Stimulated activated CD4-positive, alpha-beta T cell treated with anti-CD3 and anti-CD28 coated beads, Interleukin-12 subunit alpha, Interleukin-12 subunit beta, amount 100 ng/mL, for 24 hours (primary cell): ENCODE measurements at regions not wholly inside any gene's neighbourhood (a gene's known extent, or its start where the extent isn't known, plus 50 kb on each side); places are given as distances from the start of the nearest gene placed in this dataset.
"Not testable (repeated sequence)": the region's sequence is repeated elsewhere in the genome, so short reads cannot be mapped to it uniquely, and the experiment has no call there.

ENCODE experiments used
- DNase-seq, 2 experiments: peaks; one replicate each; pipeline ENCODE4 v3.0.0-alpha.2; 2020; ENCODE audit warnings: low read depth in 2 of 2

- no peak for DNase-seq
These were observed 50.5 kb upstream of the PARP4 start for GRCh38 chr13:24563087-24563486.

DNA sequence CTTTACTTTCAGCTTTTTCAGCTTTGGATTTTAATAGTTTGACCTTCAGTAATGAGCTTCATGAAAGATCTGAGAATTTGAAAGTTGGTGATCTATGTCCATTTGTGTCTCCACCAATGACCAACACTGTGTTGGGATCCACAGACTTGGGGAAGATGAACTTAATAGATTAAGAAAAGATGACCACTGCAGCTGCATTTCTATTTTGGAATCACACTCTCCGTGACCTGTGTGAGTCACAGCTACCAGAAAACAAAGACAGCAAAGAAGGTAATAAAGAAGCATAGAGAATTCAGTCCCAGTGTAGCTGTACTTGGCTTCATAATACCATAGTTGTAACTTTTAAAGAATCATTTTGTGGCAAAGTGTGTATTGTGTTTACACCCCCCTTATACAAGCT, 51.4 kb upstream of the PARP4 start:
- not testable (repeated sequence) for DNase-seq

DNA sequence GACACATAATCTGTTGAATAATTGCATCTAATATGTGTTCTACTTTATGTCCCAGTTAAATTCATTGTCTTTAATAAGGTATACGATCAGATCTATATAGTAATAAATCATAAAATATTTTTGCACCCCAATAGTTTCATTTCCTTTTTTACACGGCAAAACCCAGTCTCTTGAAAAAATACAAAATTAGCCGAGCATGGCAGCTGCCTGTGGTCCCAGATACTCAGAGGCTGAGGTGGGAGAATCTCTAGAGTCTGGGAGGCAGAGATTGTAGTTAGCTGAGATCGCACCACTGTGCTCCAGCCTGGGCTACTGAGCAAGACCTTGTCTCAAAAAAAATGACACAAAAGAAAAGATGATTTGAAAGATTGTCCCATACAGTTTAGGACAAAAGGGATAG, 52.3 kb upstream of the PARP4 start:
- no peak for DNase-seq

- DNase-seq: not testable (repeated sequence)
These were observed 55.0 kb upstream of the PARP4 start for GRCh38 chr13:24567593-24567992.

GRCh38 chr13:24574847-24575246, 62.3 kb upstream of the PARP4 start:
- DNase-seq: no peak

DNA sequence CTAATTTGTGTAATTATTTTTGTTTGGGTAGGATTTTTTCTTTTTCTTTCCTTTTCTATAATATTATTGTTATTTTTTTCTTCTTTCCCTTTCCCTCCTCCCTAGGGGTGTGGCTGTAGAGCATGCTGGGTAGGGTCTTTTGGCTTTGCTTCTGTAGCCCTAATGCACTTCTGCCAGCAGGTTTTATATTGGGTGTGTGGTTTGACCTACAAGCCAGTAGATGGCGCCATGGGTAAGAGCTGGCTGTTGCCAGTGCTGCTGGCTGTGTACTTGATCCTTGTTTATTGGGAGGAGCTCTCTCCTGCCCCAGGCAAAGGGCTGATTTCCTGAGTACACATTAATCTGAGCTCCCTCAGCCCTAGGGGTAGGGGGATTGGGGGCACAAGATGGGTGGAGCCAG, 67.7 kb upstream of the PARP4 start:
- not testable (repeated sequence) for DNase-seq

- DNase-seq: not testable (repeated sequence)
These were observed 69.0 kb upstream of the PARP4 start for GRCh38 chr13:24581578-24581977.

GRCh38 chr13:24591697-24592096, 79.1 kb upstream of the PARP4 start:
- DNase-seq: not testable (repeated sequence)

DNA sequence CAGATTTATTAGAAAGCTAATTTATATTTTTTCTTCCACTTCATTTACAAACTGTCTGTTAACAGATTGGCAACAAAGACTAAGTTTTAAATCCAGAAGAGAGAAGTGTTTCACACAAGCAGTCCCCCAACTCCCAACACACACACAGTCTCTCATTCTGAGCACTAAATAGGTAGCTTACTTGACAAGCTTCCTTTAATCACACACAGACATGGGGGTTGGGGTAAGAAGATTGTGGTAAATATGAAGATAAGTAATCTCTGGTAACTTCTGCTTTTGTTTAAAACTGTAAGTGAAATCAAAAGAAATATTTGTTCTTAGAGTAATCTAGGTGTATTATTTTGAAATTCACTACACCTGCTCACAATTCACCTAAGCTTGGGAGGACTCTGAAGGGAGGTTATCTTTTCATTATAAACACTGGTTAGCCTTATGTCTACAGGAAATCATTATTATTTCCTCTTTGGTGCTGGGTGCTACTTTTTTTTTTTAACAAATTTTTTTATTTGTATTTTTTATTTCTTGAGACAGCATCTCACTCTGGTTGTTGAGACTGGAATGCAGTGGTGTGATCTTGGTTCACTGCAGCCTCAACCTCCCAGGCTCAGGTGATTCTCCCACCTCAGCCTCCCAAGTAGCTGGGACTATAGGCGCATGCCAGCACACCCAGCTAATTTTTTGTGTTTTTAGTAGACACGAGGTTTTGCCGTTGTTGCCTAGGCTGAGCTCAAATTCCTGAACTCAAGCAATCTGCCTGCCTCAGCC, 82.1 kb upstream of the ATP12A start:
- not testable (repeated sequence) for DNase-seq

DNA sequence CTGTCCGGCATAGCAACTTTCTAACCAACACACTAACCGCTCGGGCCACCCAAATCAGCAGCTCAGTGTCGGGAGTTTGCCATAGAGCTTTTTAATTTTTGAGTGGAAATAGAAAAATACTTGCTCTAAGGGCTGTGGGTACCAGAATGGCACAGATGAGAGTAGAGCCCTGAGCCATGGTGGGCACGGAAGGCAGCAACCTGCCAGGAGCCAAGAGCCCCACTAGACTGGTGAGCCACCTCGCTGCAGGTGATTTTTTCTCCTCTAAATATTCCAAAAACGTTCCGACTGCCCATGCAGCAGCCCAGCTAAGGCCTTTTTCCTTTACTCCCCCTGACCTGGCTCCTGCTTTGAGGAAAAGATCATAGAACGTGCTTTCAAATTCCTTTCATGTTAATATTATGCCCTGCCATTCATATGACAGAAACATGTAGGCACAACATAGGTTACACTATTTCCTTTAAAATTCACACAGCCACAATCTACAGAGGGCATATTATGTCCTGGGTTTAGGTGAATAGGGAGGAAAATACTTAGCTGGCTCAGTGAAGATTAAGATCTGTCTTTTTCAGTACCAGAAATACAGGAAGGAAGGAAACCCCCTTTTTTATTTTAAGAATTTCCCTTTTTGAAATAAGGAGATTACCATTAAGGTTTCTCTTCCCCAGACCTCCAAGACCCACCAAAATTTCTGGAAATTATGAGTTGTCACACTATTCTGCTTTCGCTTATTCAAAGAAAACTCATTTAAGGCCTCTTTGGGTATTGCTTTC, 81.0 kb upstream of the ATP12A start:
- not testable (repeated sequence) for DNase-seq

DNA sequence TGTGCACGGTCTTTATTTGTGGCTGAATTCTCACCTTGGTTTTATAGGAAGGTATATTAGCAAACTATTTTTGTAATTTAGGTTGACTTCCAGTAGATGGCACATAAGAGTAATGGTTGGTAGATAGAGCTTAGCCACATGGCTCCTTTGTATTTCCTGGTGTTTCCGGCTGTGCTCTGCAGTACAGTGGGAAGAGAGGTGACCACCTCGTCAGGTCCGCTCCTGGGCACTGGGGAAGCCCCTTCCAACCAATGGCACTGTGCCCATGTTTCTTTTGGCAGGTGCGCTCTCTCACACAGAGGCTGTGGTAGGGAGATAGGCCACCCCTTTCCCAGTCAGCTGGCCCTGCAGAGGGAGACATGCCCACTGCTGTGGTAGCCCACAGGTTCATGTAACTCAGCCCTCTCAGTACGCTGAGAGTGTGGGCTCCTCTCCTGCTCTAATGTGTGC, 74.3 kb upstream of the ATP12A start:
- no peak for DNase-seq

DNA sequence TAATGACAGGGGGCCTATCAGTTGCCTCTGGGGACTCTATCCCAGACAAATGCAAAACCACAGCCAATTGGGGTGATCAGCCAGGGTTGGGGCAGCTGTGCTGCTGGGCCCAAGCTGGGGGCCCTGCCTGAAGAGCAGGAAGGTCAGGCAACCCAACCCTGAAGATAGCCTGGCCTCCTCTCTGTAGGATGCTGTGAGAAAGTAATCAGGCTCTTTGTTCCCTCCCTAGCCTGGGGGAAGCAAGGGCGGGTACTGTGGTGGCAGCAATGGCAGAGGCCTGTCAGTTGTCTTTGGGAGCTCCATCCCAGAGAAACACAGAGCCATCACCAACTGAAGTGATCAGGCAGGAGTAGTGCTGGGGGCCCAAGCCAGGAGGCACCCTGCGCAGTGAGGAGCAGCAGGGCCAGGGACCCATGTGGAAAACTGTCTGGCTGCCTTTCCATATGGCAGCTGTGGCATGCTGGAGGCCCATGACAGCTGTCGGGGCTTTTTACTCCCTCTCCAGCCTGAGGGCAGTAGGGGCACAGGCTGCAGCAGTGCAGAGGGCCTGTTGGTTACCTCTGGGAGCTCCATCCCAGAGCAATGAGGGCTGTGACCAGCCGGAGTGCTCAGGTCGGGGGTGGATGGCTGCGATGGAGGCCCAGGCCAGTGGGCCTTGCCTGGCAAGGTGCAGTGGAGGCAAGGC, 73.6 kb upstream of the ATP12A start:
- no peak for DNase-seq

DNA sequence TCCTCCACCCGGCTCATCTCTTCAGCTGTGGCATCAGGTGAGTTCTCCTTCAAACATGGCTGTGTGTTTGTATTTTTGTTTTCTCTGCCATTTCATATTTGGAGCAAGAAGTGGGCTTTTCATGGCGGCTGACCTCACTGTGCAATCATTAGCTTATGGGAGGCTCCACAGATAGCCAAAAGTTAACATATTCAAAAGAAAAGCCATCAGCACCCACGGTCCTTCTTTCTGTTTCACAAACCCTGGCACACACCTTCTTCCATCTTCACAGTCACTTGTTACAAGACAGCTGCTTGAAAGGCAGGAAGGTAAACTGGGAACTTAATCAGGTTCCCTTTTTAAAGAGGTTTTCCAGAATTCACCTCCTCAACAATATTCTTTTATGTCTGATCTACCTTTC, 69.3 kb upstream of the ATP12A start:
- DNase-seq: no peak

GRCh38 chr13:24612726-24613125, 67.5 kb upstream of the ATP12A start:
- DNase-seq: no peak

DNA sequence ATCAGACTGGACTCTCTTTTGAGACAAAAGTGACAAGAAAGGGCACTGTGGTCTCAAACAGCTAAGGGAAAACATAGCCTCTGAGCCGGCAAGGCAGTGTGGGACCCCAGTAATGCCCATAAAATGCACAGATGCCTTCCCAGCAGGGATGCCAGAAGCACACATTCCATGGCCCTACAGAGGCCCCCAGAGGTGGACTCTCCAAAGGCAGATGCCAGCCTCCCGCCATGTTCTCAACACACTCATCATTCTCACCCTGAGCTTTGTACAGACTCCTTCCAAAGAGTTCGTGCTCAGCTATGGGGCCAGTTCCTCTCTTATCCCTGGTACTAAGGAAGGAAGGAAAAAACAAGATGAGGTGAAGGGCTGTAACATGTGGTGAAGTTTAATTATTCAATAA, 67.1 kb upstream of the ATP12A start:
- no peak for DNase-seq

DNA sequence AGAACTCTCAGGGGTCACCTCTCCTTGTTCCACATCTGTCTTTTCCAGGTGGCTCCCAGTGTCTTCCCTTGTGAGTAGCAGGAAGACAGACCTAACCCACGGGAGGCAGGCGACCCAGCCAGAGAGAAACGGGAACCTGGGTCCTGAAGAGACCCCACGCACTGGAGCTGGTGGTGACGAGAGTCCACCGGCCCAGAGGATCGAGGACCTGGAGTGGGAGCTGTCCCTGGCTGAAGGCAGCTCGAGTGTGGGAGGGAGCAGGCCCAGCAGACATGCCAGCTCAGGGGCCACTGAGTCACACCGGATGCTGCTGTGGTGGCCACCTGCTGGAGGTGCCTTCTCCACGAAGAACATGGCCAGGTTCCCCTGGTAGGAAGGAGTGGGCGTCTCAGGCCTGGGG, 66.5 kb upstream of the ATP12A start:
- no peak for DNase-seq

GRCh38 chr13:24614306-24615080, 65.7 kb upstream of the ATP12A start:
- no peak for DNase-seq

DNA sequence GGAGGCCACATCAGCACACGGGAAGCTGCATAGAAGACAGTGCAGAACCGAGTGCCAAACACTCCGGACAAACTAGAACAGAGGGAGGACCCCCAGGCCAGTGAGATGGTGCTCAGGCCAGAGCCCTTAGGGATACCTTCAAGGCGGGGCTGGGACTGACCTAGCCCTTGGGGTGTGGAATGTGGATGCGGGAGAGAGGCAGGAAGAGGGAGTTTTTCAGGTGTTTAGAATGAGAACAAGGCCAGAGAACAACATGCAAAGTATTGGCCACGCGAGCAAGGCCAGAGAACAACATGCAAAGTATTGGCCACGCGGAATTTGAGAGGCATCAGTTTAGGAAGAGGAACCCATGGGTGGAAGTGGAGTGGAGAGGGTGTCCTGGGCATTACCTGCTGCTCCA, 65.1 kb upstream of the ATP12A start:
- DNase-seq: no peak

GRCh38 chr13:24615911-24616472, 64.2 kb upstream of the ATP12A start:
- DNase-seq: no peak

DNA sequence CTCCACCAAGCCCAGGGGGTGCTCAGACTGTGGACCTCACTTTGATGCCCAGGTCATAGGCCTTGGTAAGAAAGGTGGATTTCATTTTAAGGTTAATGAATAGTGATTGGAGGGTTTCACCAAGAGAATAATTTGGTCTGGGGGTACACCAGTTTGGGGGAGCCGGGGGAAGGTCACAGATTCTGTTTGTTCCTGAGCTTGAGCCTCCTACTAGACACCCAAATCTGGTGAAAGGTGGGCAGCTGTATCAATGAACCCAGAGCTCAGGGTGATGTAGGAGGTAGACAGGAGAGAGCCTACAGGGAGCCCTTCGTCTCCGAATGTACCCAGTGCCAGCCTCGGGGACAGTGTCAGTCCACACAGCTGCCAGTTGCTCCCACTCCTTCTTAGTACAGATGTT, 63.7 kb upstream of the ATP12A start:
- no peak for DNase-seq

DNA sequence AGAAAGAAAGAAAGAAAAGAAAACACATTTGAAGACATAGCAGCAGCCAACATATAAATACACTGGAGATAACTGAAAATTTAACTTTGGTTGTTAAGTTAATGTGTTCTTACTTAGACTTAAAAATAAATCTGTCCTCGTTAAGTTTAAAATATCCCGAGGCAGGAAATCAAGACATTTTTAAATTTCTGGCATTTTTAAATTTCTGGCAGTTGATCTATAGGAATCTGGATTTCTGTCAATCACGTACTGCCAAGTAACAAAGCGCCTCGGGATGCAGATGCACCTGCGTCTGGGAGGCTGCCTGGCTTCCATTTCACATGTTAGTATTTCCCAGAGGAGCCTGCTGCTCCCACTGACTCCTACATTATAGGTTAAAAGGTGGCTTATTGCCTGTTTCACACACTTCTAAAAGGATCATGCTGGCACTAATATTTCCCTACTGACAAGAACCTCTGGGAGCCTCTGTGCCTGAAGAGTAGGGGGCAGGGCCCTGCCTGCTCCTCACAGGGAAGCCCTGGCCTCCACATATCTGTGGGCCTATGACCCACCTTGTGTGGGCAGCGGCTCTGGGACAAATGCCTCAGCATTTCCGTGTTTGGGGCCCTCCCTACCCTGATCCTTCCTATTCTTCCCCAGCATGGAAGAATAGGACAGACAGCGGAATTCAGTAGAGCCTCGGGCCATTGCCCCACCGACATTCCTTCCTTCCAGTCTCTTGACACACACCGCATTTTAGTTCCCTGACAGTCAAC, 62.8 kb upstream of the ATP12A start:
- no peak for DNase-seq
